ENCODE measurements at regions not wholly inside any gene's neighbourhood (a gene's known extent, or its start where the extent isn't known, plus 50 kb on each side); places are given as distances from the start of the nearest gene placed in this dataset.

DNA sequence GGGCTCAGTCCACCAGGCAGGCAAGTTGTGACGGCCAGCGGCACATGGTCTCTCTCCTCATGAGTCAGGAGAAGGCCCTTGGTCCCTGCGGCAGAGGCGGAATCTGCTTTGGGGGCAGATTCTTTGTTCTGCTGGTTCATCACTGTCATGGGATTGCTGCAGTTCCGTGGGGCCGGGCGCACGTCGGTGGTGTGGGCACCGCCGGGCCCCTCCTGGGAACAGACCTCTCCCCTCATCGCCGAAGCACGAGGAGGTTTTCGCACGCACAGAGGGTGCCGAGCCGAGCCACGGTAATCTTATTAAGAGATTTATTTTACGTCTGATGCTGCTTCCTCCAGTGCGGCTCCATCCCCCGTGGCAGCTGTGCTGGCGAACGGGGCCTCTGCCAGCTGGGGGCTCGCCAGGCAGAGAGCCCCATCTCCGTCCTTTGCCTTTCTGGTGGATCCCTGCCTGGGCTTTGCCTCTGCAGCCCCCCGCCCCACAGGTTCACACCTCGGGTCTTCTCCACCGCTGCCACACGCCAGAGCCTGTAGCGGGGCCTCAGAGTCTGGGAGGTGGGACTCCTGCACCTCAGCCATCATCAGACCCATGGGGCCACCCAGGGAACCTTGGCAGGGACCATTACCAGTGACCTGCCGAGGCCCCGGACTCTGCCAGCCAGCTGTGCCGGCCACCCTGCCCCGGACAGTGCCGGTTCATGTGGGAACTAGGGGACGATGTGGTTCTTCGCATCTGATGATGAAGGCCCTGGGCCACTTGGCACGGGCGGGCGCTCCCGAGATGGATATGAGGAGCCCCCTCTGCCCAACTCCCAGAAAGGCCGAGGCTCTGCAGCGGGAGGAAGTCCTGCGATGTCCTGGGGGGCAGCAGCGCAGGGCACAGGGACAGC lies 86.7 kb upstream of the NKX1-1 start:
- TF ChIP-seq, protein P1, sequence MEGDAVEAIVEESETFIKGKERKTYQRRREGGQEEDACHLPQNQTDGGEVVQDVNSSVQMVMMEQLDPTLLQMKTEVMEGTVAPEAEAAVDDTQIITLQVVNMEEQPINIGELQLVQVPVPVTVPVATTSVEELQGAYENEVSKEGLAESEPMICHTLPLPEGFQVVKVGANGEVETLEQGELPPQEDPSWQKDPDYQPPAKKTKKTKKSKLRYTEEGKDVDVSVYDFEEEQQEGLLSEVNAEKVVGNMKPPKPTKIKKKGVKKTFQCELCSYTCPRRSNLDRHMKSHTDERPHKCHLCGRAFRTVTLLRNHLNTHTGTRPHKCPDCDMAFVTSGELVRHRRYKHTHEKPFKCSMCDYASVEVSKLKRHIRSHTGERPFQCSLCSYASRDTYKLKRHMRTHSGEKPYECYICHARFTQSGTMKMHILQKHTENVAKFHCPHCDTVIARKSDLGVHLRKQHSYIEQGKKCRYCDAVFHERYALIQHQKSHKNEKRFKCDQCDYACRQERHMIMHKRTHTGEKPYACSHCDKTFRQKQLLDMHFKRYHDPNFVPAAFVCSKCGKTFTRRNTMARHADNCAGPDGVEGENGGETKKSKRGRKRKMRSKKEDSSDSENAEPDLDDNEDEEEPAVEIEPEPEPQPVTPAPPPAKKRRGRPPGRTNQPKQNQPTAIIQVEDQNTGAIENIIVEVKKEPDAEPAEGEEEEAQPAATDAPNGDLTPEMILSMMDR (IDR thresholded peaks at IDR 0.05) = no peak
- TF ChIP-seq POLR2A (IDR thresholded peaks at IDR 0.05) = no peak

Measured in uterus (tissue), 2 donors.